ENCODE measurements at regions not wholly inside any gene's neighbourhood (a gene's known extent, or its start where the extent isn't known, plus 50 kb on each side); places are given as distances from the start of the nearest gene placed in this dataset.

DNA sequence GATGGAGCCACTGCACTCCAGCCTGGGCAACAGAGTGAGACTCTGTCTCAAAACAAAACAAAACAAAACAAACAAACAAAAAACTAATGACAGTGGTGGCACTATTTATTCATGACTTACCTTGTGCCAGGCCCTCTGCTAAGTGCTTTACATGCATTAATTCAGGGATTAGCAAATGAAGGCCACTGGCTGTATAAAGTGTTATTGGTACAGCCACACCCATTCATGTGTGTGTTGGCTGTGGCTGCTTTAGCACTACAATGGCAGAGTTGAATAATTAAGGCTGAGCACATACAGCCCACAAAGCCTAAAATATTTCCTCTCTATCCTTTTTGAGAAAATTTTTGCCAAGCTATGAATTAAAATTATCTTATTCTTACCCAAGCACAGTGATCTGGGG, 531.8 kb upstream of the CDH5 start:
- H3K9ac ChIP-seq (ENCODE audit: insufficient read depth, low read depth, low read length) = no peak overlapping the region
- intact Hi-C loops (cut with micrococcal nuclease; ENCODE audit: unreplicated experiment) = no loop called here
- DNase-seq (ENCODE audit: low spot score) (no peak), ATAC-seq (no peak), FAIRE-seq (no peak)
- BruUV-seq (replicated peaks) = no TSS peak
- H3K9me3 ChIP-seq (ENCODE audit: low read length) = no peaks in the 10 kb centered on the region
- H3K36me3 ChIP-seq (replicated peaks in 1 of 2; ENCODE audit: control insufficient read depth in 1 of 2, insufficient read depth in 2 of 2, low read length in 2 of 2) = no peaks in the 10 kb centered on the region
- H3K4me1 ChIP-seq (ENCODE audit: insufficient read depth, low read length) = peaks cover 8% of the 10 kb centered on the region; the same call in 1 of the 2 replicates
- ChIA-PET CTCF (ENCODE audit: low intra/inter-chr PET ratio, low total read pairs) (no interaction called here), POLR2A (no interaction called here)
- no peak for TF ChIP-seq MLLT10 (CRISPR knock-in tag; IDR thresholded peaks at IDR 0.05)
- TF ChIP-seq, protein P1, sequence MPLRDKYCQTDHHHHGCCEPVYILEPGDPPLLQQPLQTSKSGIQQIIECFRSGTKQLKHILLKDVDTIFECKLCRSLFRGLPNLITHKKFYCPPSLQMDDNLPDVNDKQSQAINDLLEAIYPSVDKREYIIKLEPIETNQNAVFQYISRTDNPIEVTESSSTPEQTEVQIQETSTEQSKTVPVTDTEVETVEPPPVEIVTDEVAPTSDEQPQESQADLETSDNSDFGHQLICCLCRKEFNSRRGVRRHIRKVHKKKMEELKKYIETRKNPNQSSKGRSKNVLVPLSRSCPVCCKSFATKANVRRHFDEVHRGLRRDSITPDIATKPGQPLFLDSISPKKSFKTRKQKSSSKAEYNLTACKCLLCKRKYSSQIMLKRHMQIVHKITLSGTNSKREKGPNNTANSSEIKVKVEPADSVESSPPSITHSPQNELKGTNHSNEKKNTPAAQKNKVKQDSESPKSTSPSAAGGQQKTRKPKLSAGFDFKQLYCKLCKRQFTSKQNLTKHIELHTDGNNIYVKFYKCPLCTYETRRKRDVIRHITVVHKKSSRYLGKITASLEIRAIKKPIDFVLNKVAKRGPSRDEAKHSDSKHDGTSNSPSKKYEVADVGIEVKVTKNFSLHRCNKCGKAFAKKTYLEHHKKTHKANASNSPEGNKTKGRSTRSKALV (CRISPR knock-in tag; IDR thresholded peaks at IDR 0.05) = no peak
- TF ChIP-seq ZFYVE20 (CRISPR knock-in tag; IDR thresholded peaks at IDR 0.05; ENCODE audit: borderline replicate concordance, low read depth) = no peak
- TF ChIP-seq ATF7-NPFF (CRISPR knock-in tag; IDR thresholded peaks at IDR 0.05; ENCODE audit: low read depth) = no peak
- TF ChIP-seq NFIB (CRISPR knock-in tag; IDR thresholded peaks at IDR 0.05; ENCODE audit: borderline replicate concordance) = no peak
- TF ChIP-seq, protein P2, sequence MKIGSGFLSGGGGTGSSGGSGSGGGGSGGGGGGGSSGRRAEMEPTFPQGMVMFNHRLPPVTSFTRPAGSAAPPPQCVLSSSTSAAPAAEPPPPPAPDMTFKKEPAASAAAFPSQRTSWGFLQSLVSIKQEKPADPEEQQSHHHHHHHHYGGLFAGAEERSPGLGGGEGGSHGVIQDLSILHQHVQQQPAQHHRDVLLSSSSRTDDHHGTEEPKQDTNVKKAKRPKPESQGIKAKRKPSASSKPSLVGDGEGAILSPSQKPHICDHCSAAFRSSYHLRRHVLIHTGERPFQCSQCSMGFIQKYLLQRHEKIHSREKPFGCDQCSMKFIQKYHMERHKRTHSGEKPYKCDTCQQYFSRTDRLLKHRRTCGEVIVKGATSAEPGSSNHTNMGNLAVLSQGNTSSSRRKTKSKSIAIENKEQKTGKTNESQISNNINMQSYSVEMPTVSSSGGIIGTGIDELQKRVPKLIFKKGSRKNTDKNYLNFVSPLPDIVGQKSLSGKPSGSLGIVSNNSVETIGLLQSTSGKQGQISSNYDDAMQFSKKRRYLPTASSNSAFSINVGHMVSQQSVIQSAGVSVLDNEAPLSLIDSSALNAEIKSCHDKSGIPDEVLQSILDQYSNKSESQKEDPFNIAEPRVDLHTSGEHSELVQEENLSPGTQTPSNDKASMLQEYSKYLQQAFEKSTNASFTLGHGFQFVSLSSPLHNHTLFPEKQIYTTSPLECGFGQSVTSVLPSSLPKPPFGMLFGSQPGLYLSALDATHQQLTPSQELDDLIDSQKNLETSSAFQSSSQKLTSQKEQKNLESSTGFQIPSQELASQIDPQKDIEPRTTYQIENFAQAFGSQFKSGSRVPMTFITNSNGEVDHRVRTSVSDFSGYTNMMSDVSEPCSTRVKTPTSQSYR (CRISPR knock-in tag; IDR thresholded peaks at IDR 0.05; ENCODE audit: borderline replicate concordance) = no peak
- TF ChIP-seq U2AF1 (optimal IDR thresholded peaks at IDR 0.05; ENCODE audit: low read depth, low read length) = no peak
- TF ChIP-seq ESRRA (CRISPR knock-in tag; IDR thresholded peaks at IDR 0.05; ENCODE audit: low read depth) = no peak
- TF ChIP-seq, protein P3, sequence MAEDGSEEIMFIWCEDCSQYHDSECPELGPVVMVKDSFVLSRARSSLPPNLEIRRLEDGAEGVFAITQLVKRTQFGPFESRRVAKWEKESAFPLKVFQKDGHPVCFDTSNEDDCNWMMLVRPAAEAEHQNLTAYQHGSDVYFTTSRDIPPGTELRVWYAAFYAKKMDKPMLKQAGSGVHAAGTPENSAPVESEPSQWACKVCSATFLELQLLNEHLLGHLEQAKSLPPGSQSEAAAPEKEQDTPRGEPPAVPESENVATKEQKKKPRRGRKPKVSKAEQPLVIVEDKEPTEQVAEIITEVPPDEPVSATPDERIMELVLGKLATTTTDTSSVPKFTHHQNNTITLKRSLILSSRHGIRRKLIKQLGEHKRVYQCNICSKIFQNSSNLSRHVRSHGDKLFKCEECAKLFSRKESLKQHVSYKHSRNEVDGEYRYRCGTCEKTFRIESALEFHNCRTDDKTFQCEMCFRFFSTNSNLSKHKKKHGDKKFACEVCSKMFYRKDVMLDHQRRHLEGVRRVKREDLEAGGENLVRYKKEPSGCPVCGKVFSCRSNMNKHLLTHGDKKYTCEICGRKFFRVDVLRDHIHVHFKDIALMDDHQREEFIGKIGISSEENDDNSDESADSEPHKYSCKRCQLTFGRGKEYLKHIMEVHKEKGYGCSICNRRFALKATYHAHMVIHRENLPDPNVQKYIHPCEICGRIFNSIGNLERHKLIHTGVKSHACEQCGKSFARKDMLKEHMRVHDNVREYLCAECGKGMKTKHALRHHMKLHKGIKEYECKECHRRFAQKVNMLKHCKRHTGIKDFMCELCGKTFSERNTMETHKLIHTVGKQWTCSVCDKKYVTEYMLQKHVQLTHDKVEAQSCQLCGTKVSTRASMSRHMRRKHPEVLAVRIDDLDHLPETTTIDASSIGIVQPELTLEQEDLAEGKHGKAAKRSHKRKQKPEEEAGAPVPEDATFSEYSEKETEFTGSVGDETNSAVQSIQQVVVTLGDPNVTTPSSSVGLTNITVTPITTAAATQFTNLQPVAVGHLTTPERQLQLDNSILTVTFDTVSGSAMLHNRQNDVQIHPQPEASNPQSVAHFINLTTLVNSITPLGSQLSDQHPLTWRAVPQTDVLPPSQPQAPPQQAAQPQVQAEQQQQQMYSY (CRISPR knock-in tag; IDR thresholded peaks at IDR 0.05) = no peak
- no peaks in the 10 kb centered on the region for H3K27me3 ChIP-seq (ENCODE audit: control insufficient read depth in 1 of 2, insufficient read depth in 2 of 2, low read length in 2 of 2)
- no peaks in the 10 kb centered on the region for H3K79me2 ChIP-seq (ENCODE audit: insufficient read depth, low read length)
- no peak overlapping the region for H3K27ac ChIP-seq (ENCODE audit: extremely low read length, insufficient read depth, low read length)
- H3K4me3 ChIP-seq (replicated peaks in 1 of 3; ENCODE audit: insufficient read depth in 1 of 3, low read depth in 2 of 3, low read length in 3 of 3) = no peak overlapping the region
- no peaks in the 10 kb centered on the region for H4K20me1 ChIP-seq (ENCODE audit: insufficient read depth, low read length)
- H2AFZ ChIP-seq (ENCODE audit: low read length) = no peak overlapping the region
- H3K4me2 ChIP-seq (ENCODE audit: low read depth, low read length) = no peak overlapping the region
- in situ Hi-C loops (cut with HindIII; ENCODE audit: extremely low pct_ligation_motif_present, low pct_unique_long_range_greater_than_20kb) = no loop called here
